COLO829 (cell line): ENCODE measurements at regions not wholly inside any gene's neighbourhood (a gene's known extent, or its start where the extent isn't known, plus 50 kb on each side); places are given as distances from the start of the nearest gene placed in this dataset.

Experiments used
- DNase-seq: peaks from one replicate; pipeline ENCODE4 v3.0.0; 2012; ENCODE audit warnings: low spot score

DNA sequence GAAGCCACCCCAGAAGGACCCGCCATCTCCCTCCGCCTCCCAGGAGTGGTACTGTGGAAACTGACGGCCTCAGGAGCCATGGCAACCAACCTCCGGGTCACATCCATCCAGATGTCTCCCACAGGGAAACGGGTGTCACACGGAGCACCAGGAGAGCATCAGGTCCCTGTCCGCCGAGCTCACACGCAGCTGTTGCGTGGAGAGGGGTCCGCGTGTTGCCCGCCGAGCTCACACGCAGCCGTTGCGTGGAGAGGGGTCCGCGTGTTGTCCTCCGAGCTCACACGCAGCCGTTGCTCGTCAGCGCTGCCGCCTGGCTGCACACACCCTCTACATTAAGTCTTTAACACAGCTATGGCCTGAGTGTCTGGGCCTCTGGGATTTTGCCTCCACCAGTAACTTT, 311.1 kb upstream of the SHH start:
- no peak for DNase-seq

DNA sequence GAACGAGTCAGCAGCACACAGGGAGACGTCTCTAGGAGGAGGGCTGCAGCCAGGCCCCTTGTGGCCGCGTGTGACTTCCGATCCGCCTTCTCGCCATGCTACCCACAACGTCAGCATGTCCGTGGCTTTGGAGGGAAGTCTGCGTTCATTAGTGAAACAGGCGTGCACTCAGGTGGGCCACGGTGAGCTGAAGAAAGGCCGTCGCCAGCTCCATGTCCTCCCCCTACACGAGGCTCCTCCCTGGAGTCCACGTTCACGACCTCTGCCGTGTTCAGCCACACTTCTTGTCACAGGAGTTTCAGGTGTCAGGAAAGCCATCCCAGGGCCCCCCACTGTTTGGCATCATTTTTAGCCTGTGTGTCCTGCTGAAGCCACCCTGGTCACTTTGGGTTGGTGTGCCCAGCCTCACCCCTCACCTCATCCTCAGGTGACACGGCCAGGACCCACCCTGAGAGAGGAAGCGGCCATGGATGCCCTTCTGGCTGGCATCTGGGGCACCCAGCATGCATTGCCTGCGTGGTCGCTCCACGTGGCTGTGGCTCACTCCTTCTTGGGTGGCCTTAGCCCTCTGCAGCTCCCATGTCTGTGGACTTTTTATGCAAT, 310.6 kb upstream of the SHH start:
- DNase-seq = no peak

DNA sequence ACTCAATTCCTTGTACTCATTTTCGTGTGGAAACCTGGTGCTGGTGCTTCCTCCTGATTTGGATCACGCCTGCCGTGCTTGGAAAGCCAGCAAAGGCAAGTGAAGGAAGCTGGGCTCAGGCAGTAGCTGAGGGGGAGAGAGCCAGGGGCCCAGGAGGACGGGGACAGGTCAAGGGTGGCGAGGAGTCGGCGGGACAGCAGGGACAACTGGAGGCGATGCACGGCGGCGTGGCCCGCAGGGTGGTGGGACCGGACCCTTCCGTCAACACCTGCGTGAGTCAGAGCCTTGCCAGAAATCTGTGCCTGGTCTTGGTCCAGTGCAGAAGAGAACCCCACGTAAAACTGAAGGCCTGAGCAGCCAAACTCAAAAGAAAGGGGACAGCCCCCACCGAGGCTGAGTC, 309.7 kb upstream of the SHH start:
- no peak for DNase-seq

GRCh38 chr7:156121434-156121833, 309.2 kb upstream of the SHH start:
- no peak for DNase-seq

DNA sequence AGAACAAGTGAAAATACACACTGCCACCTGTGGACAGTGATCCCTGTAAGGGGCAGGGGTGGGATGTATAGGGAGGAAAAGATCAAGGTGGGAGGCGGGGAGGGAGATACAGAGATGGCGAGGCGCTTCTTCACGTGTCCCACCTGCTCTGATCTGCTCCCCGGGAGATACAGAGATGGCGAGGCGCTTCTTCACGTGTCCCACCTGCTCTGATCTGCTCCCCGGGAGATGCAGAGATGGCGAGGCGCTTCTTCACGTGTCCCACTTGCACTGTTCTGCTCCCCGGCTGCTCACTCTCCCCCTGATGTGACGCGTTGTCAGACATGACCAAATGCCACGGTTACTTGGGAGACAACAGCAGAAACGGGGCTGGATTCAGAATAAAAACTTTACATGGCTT, 308.3 kb upstream of the SHH start:
- DNase-seq = no peak

DNA sequence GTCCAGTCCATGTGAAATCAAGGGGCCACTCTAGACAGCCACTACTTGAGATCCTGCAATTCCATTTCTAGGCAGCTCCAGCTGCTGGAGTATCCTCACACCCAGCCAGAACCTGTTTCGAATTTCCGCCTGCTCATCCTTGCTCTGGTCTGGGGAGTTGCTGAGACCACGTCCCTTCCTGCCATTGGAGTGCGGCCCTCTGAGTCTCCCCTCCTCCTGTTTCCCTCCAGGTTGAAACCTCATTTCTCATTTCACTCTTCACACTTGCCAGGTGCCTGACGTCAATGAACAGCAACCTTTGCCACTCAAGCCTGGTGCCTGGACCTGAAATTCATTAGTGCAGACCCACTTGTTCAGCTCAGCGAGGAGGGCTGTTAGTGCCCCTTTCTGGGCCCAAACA, 307.5 kb upstream of the SHH start:
- DNase-seq = no peak

DNA sequence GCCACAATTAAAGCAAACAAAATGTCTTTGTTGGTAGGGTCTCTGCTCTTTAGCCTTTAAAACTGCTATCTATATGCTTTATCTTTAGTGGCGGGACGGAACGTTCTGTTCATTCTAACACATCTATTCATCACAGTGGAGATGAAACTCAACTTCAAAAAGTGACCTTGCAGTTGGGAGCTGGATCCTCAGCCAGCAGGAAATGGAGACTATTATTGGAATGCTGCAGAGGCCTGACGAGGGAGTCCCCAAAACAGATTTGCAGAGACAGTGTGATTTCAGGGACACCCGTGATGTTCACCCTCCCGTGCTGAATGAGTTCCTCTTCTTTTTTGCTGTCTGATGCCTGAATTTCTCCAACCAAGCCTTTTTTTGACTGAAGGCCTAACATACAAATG, 306.0 kb upstream of the SHH start:
- no peak for DNase-seq

GRCh38 chr7:156117542-156118247, 305.4 kb upstream of the SHH start:
- DNase-seq = no peak

- DNase-seq = no peak
Measured at GRCh38 chr7:156116514-156117215, 304.4 kb upstream of the SHH start.

DNA sequence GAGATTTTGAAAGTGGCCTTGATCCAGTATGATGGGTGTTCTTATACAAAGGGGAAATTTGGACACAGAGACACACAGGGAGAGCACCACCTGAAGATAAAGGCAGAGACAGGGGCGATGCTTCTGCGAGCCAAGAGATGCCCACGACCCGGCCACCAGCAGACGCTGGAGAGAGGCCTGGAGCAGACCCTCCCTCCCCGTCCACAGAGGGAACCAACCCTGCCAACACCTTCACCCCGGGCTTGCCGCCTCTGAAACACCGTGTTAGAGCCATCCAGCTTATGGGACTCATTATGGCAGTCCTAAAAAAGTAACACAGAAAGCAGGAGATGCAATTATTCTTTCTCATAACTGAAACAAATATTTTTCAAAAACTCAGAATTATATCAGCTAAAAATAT, 303.3 kb upstream of the SHH start:
- DNase-seq = no peak

GRCh38 chr7:156113731-156114130, 301.5 kb upstream of the SHH start:
- DNase-seq = no peak

GRCh38 chr7:156109988-156110387, 297.7 kb upstream of the SHH start:
- DNase-seq = no peak

- no peak for DNase-seq
Measured at GRCh38 chr7:156109076-156109475, 296.8 kb upstream of the SHH start.

GRCh38 chr7:156107957-156108356, 295.7 kb upstream of the SHH start:
- DNase-seq = no peak

DNA sequence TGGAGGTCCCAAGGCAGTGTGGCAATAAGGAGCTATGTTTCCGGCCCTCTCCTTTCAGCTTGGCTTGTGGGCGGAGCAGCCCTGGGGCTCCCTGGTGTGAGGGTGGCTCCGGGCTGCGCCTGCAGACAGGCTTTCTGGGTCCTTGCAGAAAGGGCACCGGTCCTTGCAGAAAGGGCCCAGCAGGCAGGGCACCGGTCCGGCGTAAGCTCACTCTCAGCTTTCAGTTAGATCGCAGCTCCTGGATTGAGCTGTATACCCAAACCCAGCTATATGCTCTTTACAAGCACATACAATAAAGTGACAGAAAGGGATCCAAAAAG, 293.8 kb upstream of the SHH start:
- DNase-seq = no peak

DNA sequence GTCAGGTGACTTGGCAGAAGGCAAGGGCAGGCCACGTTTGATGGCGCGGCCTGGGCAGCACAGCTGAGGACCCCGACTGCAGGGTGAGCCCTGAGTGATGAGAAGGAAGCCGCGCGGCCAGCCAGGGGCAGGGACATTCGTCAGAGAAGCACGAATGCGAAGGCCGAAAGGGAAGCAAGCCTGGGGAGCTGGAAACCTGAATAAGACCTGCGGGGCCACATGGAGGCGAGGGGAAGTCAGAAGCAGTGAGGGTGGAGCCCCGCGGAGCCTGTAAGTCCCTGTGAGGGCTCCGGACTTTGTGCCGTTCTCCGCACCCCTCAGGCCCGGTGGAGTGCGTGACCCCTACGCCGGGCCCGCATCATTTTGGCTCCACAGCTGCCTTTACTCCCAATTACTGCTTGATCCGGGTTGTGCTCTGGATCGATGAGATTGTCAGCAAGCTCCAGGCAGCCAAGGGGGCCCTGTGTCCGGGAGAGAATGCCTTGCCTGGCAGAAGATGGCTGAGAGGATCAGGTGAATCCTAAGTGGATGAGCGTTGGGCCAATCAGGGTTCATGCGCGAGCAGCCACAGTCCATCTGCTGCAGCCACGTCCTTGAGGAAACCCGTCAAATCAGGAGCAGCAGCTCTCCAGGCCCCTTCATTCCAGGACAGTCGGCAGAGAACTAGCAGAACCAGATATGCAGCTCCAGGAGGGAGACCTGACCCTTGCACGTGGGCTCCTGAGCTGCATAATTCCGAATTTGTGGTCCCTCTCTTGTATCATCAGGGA, 293.3 kb upstream of the SHH start:
- DNase-seq = no peak

GRCh38 chr7:156104501-156105336, 292.5 kb upstream of the SHH start:
- DNase-seq = no peak

- no peak for DNase-seq
Measured at GRCh38 chr7:156102267-156102666, 290.0 kb upstream of the SHH start.

DNA sequence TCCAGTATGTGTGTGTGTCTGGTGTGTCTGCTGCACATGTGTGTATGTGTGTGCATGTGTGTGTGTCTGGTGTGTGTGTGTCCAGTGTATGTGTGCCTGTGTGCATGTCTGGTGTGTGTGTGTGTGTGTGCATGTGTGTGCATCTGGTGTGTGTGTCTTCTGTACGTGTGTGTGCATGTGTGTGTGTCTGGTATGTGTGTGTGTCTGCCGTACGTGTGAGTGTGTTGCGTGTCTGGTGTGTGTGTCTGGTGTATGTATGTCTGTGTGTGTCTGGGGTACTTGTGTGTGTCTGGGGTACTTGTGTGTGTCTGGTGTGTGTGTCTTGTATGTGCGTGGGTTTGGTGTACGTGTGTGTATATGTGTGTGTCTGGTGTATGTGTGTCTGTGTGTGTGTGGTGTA, 289.1 kb upstream of the SHH start:
- no peak for DNase-seq

DNA sequence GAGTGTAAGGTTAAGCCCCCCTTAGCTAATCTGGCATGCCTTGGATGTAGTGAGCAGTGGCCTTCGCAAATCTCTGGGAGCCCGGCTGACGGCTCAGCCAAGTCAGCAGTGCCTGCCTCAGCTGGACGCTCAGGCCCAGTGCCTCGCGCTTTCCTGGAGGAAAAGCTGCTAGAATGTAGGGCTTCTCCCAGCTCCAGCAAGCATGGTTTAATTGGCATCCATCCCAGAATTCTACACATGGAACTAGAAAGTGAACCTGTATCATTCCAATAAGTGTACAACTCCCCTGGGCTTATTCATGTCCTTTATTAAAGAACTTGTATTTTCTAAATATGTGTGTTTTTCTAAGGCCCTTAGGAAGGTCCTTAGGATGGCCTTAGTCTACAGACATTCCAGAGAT, 287.8 kb upstream of the SHH start:
- no peak for DNase-seq

DNA sequence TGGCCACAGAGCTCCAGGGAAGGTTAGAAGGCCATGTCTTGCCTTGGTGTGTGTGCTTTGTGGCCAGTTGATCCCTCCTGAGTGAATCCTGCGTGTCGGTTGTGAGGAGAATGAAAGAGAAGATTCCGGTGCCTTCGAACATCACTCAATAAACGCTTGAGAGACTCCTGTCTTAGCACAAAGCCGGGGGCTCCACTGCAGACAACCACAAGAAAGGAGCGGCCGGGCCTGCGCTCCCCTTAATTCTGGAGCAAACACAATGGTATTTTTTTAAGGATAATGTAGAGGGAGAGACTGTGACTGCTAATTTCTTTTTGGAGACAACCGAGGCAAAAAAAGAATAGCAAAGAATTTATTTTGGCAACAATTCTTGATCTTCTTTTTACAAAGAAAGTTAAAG, 286.8 kb upstream of the SHH start:
- no peak for DNase-seq
